Upper lobe of right lung (tissue), 1 donor: ENCODE measurements at regions not wholly inside any gene's neighbourhood (a gene's known extent, or its start where the extent isn't known, plus 50 kb on each side); places are given as distances from the start of the nearest gene placed in this dataset.

Source experiments
- ATAC-seq: fragments of 200-7000 bp; cut with Tn5 transposase; one replicate; pipeline ENCODE4 v1.9.1; 2020; ENCODE audit warnings: mild to moderate bottlenecking, moderate library complexity
- DNase-seq: peaks from one replicate; pipeline ENCODE4 v3.0.0-alpha.2; 2020
- H3K27ac ChIP-seq: fragments of 200-600 bp; one replicate; pipeline ENCODE4 v1.8.0; 2022
- H3K27me3 ChIP-seq: fragments of 200-600 bp; one replicate; pipeline ENCODE4 v1.8.0; 2022; ENCODE audit warnings: mild to moderate bottlenecking
- H3K36me3 ChIP-seq: fragments of 200-600 bp; one replicate; pipeline ENCODE4 v1.8.0; 2022
- H3K4me1 ChIP-seq: fragments of 200-600 bp; one replicate; pipeline ENCODE4 v1.8.0; 2022
- H3K4me3 ChIP-seq: fragments of 200-600 bp; one replicate; pipeline ENCODE4 v1.8.0; 2022; ENCODE audit warnings: mild to moderate bottlenecking
- H3K9me3 ChIP-seq: fragments of 200-600 bp; one replicate; pipeline ENCODE4 v1.8.0; 2022
- intact Hi-C: fragments of 100-400 bp; cut with DNase I; formaldehyde crosslinking; loops from one replicate; pipeline ENCODE4 v1.11.0; 2022
- TF ChIP-seq, protein P1 (sequence below): fragments of 200-600 bp; IDR thresholded peaks from one replicate; pipeline ENCODE4 v1.8.0; 2022; ENCODE audit warnings: antibody characterized with exemption
- donor health status: DM: no; HTN: yes; CAD: no; lungs with severe emphysema.

DNA sequence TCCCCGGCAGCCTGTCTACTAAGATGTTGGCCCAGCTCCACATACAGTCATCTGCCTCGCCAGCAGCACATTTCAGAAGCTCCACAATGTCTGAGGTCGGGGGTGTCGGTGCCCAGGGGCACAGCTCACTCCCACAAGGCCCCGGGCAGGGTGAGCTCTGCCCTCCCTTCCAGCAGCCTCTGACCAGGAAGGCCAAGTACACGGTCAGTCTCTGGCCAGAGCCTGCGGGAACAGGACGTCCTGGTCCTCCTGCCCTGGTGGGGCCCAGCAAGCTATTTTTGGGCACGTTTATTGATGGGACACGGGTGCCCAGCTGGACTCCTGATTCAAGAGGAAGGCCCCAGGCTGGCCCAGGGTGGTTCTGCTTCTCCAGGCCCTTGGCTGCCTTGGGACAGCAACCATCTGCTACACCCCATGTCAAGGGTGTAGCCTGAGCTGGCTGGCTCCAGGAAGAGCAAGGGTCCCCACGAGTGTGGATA lies 114.9 kb upstream of the PTPN1 start:
- peak; percentile 87 for DNase-seq
- Histone ChIP-seq H3K36me3 (no peaks in the 10 kb centered on the region), H3K27me3 (no peaks in the 10 kb centered on the region), H3K4me1 (peaks cover 44% of the 10 kb centered on the region), H3K9me3 (no peaks in the 10 kb centered on the region), H3K4me3 (no peak overlapping the region), H3K27ac (peak overlapping the region; percentile 73)
- ATAC-seq = peak; percentile 80
- intact Hi-C loops = no loop called here
- TF ChIP-seq, protein P1, sequence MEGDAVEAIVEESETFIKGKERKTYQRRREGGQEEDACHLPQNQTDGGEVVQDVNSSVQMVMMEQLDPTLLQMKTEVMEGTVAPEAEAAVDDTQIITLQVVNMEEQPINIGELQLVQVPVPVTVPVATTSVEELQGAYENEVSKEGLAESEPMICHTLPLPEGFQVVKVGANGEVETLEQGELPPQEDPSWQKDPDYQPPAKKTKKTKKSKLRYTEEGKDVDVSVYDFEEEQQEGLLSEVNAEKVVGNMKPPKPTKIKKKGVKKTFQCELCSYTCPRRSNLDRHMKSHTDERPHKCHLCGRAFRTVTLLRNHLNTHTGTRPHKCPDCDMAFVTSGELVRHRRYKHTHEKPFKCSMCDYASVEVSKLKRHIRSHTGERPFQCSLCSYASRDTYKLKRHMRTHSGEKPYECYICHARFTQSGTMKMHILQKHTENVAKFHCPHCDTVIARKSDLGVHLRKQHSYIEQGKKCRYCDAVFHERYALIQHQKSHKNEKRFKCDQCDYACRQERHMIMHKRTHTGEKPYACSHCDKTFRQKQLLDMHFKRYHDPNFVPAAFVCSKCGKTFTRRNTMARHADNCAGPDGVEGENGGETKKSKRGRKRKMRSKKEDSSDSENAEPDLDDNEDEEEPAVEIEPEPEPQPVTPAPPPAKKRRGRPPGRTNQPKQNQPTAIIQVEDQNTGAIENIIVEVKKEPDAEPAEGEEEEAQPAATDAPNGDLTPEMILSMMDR = no peak

- Histone ChIP-seq H3K4me3 (no peak overlapping the region), H3K27ac (peak overlapping the region; percentile 73), H3K36me3 (no peaks in the 10 kb centered on the region), H3K27me3 (no peaks in the 10 kb centered on the region), H3K4me1 (peaks cover 52% of the 10 kb centered on the region), H3K9me3 (no peaks in the 10 kb centered on the region)
- TF ChIP-seq, protein P1 = no peak
- intact Hi-C loops = no loop called here
- DNase-seq (no peak), ATAC-seq (no peak)
Observed at GRCh38 chr20:50395914-50396488, 114.2 kb upstream of the PTPN1 start.

DNA sequence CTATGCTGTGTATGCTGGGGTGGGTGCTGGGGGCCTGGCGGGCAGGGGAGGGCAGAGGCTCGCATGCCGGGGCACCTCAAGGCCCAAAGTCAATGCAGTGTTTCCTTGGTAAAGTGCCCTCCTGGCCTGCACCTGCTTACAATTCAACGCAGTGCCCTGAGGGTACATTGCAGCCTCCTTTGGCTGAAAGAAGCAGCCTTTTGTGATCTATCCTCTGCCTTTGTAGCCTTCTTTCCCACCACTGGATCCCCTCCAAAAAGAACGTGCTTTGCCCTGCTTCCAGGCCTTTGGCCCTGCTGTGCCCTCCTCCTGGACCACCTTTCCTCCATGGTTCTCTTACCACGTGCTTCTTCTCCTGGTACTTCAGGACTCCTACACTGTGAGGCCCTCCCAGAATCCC lies 113.6 kb upstream of the PTPN1 start:
- TF ChIP-seq, protein P1 = no peak
- ATAC-seq (no peak), DNase-seq (no peak)
- no peaks in the 10 kb centered on the region for H3K36me3 ChIP-seq
- no peaks in the 10 kb centered on the region for H3K9me3 ChIP-seq
- H3K4me3 ChIP-seq = no peak overlapping the region
- no peaks in the 10 kb centered on the region for H3K27me3 ChIP-seq
- H3K27ac ChIP-seq = peak overlapping the region; percentile 73
- peaks cover 53% of the 10 kb centered on the region for H3K4me1 ChIP-seq
- intact Hi-C loops = no loop called here

GRCh38 chr20:50397058-50397457 lies 113.1 kb upstream of the PTPN1 start:
- Histone ChIP-seq H3K36me3 (no peaks in the 10 kb centered on the region), H3K4me3 (no peak overlapping the region), H3K27me3 (no peaks in the 10 kb centered on the region), H3K9me3 (no peaks in the 10 kb centered on the region), H3K27ac (peak overlapping the region; percentile 73), H3K4me1 (peaks cover 53% of the 10 kb centered on the region)
- intact Hi-C loops = no loop called here
- DNase-seq (no peak), ATAC-seq (no peak)
- TF ChIP-seq, protein P1 = no peak

DNA sequence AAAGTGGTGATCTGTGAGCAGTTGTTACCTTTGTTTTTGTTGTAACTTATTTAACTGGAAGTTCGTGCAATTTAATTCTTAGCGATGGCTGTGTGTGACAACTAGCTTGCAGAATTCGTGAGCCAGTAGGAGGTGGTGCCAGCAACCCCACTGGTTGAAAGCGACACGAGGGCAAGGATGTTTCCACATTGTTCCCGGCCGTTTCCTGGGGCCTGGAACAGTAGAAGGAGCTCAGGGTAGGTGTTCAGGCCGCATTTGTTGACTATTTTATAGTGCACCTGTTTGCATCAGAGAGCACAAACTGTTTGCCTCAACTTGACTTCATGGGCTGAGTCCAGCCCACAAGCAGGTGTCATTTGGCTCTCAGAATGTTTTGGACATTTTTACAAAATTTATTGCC lies 112.1 kb upstream of the PTPN1 start:
- Histone ChIP-seq H3K4me3 (no peak overlapping the region), H3K9me3 (no peaks in the 10 kb centered on the region), H3K36me3 (no peaks in the 10 kb centered on the region), H3K27me3 (no peaks in the 10 kb centered on the region), H3K4me1 (peaks cover 53% of the 10 kb centered on the region), H3K27ac (peak overlapping the region; percentile 81)
- no peak for ATAC-seq
- TF ChIP-seq, protein P1 = no peak
- no peak for DNase-seq
- intact Hi-C loops = no loop called here

DNA sequence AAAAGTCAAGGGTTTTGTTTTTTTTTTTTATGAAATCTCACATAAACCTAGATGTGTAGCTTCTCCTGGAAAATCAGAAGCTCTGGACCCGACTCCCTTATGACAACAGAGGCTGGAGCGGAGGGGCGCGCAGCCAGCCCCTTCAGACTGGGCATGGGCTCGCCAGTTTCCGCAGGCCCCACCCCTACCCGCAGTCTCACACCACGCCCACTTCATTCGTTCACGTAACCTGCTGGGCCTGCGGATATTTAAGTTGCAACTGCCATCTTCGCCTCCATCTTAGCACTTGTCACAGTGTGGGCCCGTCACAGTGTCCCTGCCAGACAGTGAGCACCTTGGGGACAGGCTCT lies 111.7 kb upstream of the PTPN1 start:
- peaks cover 56% of the 10 kb centered on the region for H3K4me1 ChIP-seq
- intact Hi-C loops = no loop called here
- no peaks in the 10 kb centered on the region for H3K36me3 ChIP-seq
- no peak overlapping the region for H3K4me3 ChIP-seq
- H3K27me3 ChIP-seq = no peaks in the 10 kb centered on the region
- ATAC-seq = no peak
- TF ChIP-seq, protein P1 = no peak
- H3K27ac ChIP-seq = peak overlapping the region; percentile 81
- DNase-seq = no peak
- no peaks in the 10 kb centered on the region for H3K9me3 ChIP-seq
